ENCODE measurements at regions not wholly inside any gene's neighbourhood (a gene's known extent, or its start where the extent isn't known, plus 50 kb on each side); places are given as distances from the start of the nearest gene placed in this dataset.

- Histone ChIP-seq H3K27ac (no peak overlapping the region), H3K27me3 (no peaks in the 10 kb centered on the region), H3K4me1 (no peaks in the 10 kb centered on the region), H3K9me3 (peaks cover 0 to 3% (median 0%) of the 10 kb centered on the region in 12 donors), H3K4me3 (no peak overlapping the region), H3K36me3 (no peaks in the 10 kb centered on the region)
- ATAC-seq (no peak), DNase-seq (no peak)
- TF ChIP-seq POLR2A (IDR thresholded peaks at IDR 0.05) (no peak), CTCF (IDR thresholded peaks at IDR 0.05) (no peak)
- WGBS, 4 donors = 70 to 89% (median 78%) methylated on average over 1 of the region's 1 CpG
- intact Hi-C loops (cut with DNase I) = no loop called here
Observed at GRCh38 chr2:157125685-157126084, 131.8 kb upstream of the GALNT5 start.

GRCh38 chr2:157127249-157128012, 130.1 kb upstream of the GALNT5 start:
- H3K27ac ChIP-seq = no peak overlapping the region
- ATAC-seq = no peak
- intact Hi-C loops (cut with DNase I) = no loop called here

GRCh38 chr2:157143901-157144300, 113.6 kb upstream of the GALNT5 start:
- no peaks in the 10 kb centered on the region for H3K4me1 ChIP-seq

More at GRCh38 chr2:157127249-157128012, 130.1 kb upstream of the GALNT5 start:
- Histone ChIP-seq H3K4me3 (no peak overlapping the region), H3K36me3 (no peaks in the 10 kb centered on the region), H3K4me1 (no peaks in the 10 kb centered on the region), H3K27me3 (no peaks in the 10 kb centered on the region), H3K9me3 (peaks cover 0 to 3% (median 0%) of the 10 kb centered on the region in 12 donors)
- TF ChIP-seq POLR2A (IDR thresholded peaks at IDR 0.05) = no peak
- no peak for TF ChIP-seq CTCF (IDR thresholded peaks at IDR 0.05)
- no peak for DNase-seq

GRCh38 chr2:157149270-157149669, 108.2 kb upstream of the GALNT5 start:
- 36 to 41% (median 39%) methylated on average over 2 of the region's 2 CpGs for WGBS, 4 donors
- no peak for TF ChIP-seq CTCF (IDR thresholded peaks at IDR 0.05)
- TF ChIP-seq POLR2A (IDR thresholded peaks at IDR 0.05) = no peak
- Histone ChIP-seq H3K27me3 (no peaks in the 10 kb centered on the region), H3K4me1 (no peaks in the 10 kb centered on the region), H3K36me3 (no peaks in the 10 kb centered on the region), H3K27ac (no peak overlapping the region), H3K9me3 (no peaks in the 10 kb centered on the region), H3K4me3 (no peak overlapping the region)
- ATAC-seq (no peak), DNase-seq (no peak)
- intact Hi-C loops (cut with DNase I) = no loop called here

More at GRCh38 chr2:157143901-157144300, 113.6 kb upstream of the GALNT5 start:
- Histone ChIP-seq H3K27ac (no peak overlapping the region), H3K36me3 (no peaks in the 10 kb centered on the region), H3K27me3 (no peaks in the 10 kb centered on the region), H3K4me3 (no peak overlapping the region), H3K9me3 (peaks cover 0 to 2% (median 0%) of the 10 kb centered on the region in 12 donors)
- intact Hi-C loops (cut with DNase I) = no loop called here
- TF ChIP-seq CTCF (IDR thresholded peaks at IDR 0.05) (no peak), POLR2A (IDR thresholded peaks at IDR 0.05) (no peak)
- WGBS, 4 donors = 83 to 93% (median 91%) methylated on average over 4 of the region's 4 CpGs
- DNase-seq (no peak), ATAC-seq (no peak)

Measured in heart left ventricle (tissue), 16 donors.